GM19397 (cell line): ENCODE measurements at regions not wholly inside any gene's neighbourhood (a gene's known extent, or its start where the extent isn't known, plus 50 kb on each side); places are given as distances from the start of the nearest gene placed in this dataset.
"Not testable (repeated sequence)": the region's sequence is repeated elsewhere in the genome, so short reads cannot be mapped to it uniquely, and the experiment has no call there.

Experiments used
- ATAC-seq: cut with Tn5 transposase; IDR thresholded peaks from one replicate; pipeline ENCODE4 v1.9.1; 2021; ENCODE audit warnings: mild to moderate bottlenecking, moderate library complexity; ENCODE audit not compliant: unreplicated experiment

- ATAC-seq = no peak
These were observed 73.3 kb downstream of the OLFM4 start for GRCh38 chr13:53101883-53102282.

- no peak for ATAC-seq
These were observed 75.5 kb downstream of the OLFM4 start for GRCh38 chr13:53104136-53104535.

- no peak for ATAC-seq
These were observed 76.9 kb downstream of the OLFM4 start for GRCh38 chr13:53105477-53105876.

GRCh38 chr13:53105890-53106289 is 77.3 kb downstream of the OLFM4 start:
- no peak for ATAC-seq

GRCh38 chr13:53110181-53110580 is 81.6 kb downstream of the OLFM4 start:
- no peak for ATAC-seq

- no peak for ATAC-seq
These were observed 82.0 kb downstream of the OLFM4 start for GRCh38 chr13:53110614-53111013.

- no peak for ATAC-seq
These were observed 83.9 kb downstream of the OLFM4 start for GRCh38 chr13:53112522-53112921.

GRCh38 chr13:53117048-53117447 is 88.4 kb downstream of the OLFM4 start:
- ATAC-seq = not testable (repeated sequence)

- ATAC-seq = no peak
These were observed 92.6 kb downstream of the OLFM4 start for GRCh38 chr13:53121131-53121773.

GRCh38 chr13:53121919-53122318 is 93.3 kb downstream of the OLFM4 start:
- no peak for ATAC-seq

- ATAC-seq = no peak
These were observed 94.9 kb downstream of the OLFM4 start for GRCh38 chr13:53123536-53123935.

GRCh38 chr13:53124623-53125022 is 96.0 kb downstream of the OLFM4 start:
- no peak for ATAC-seq

GRCh38 chr13:53126841-53127245 is 98.2 kb downstream of the OLFM4 start:
- no peak for ATAC-seq

- ATAC-seq = no peak
These were observed 98.8 kb downstream of the OLFM4 start for GRCh38 chr13:53127373-53127772.

- ATAC-seq = no peak
These were observed 101.3 kb downstream of the OLFM4 start for GRCh38 chr13:53129864-53130393.

- no peak for ATAC-seq
These were observed 102.7 kb downstream of the OLFM4 start for GRCh38 chr13:53131361-53131760.

GRCh38 chr13:53135301-53135700 is 106.7 kb downstream of the OLFM4 start:
- ATAC-seq = no peak

- no peak for ATAC-seq
These were observed 108.1 kb downstream of the OLFM4 start for GRCh38 chr13:53136554-53137215.

- ATAC-seq = no peak
These were observed 109.2 kb downstream of the OLFM4 start for GRCh38 chr13:53137779-53138178.

- ATAC-seq = no peak
These were observed 109.9 kb downstream of the OLFM4 start for GRCh38 chr13:53138376-53139036.

GRCh38 chr13:53141336-53141735 is 112.7 kb downstream of the OLFM4 start:
- no peak for ATAC-seq

- no peak for ATAC-seq
These were observed 113.7 kb downstream of the OLFM4 start for GRCh38 chr13:53142306-53142705.
